Endothelial cell (in vitro differentiated cells): ENCODE measurements at regions not wholly inside any gene's neighbourhood (a gene's known extent, or its start where the extent isn't known, plus 50 kb on each side); places are given as distances from the start of the nearest gene placed in this dataset.

ENCODE experiments used
- DNase-seq: peaks from one replicate; pipeline ENCODE4 v3.0.0; 2021; ENCODE audit warnings: low spot score
- H3K27ac Mint-ChIP-seq: one replicate; pipeline ENCODE4 v1.8.0; 2021; ENCODE audit warnings: mixed read lengths, inconsistent platforms; ENCODE audit not compliant: unreplicated experiment
- H3K27me3 Mint-ChIP-seq: one replicate; pipeline ENCODE4 v1.8.0; 2021; ENCODE audit warnings: mild to moderate bottlenecking, moderate library complexity, mixed read lengths, inconsistent platforms; ENCODE audit not compliant: unreplicated experiment
- H3K36me3 Mint-ChIP-seq: one replicate; pipeline ENCODE4 v1.8.0; 2021; ENCODE audit warnings: mild to moderate bottlenecking, low read depth, mixed read lengths, inconsistent platforms; ENCODE audit not compliant: unreplicated experiment
- H3K4me1 Mint-ChIP-seq: one replicate; pipeline ENCODE4 v1.8.0; 2021; ENCODE audit warnings: mild to moderate bottlenecking, mixed read lengths, inconsistent platforms; ENCODE audit not compliant: unreplicated experiment
- H3K4me3 Mint-ChIP-seq: one replicate; pipeline ENCODE4 v1.8.0; 2021; ENCODE audit warnings: mild to moderate bottlenecking, mixed read lengths, inconsistent platforms; ENCODE audit not compliant: unreplicated experiment
- H3K9me3 Mint-ChIP-seq: one replicate; pipeline ENCODE4 v1.8.0; 2021; ENCODE audit warnings: mixed read lengths, inconsistent platforms; ENCODE audit not compliant: unreplicated experiment
- CTCF ChIP-seq: fragments of 200-600 bp; sonication (generic); IDR thresholded peaks from one replicate; pipeline ENCODE4 v1.5.0; 2021; ENCODE audit warnings: antibody characterized with exemption; ENCODE audit not compliant: unreplicated experiment

- Mint-ChIP-seq H3K36me3 (no peaks in the 10 kb centered on the region), H3K27ac (peak overlapping the region; percentile 98), H3K9me3 (no peaks in the 10 kb centered on the region), H3K27me3 (peaks cover 2% of the 10 kb centered on the region), H3K4me1 (peaks cover 14% of the 10 kb centered on the region), H3K4me3 (peak overlapping the region; percentile 35)
- no peak for DNase-seq
- TF ChIP-seq CTCF = no peak
Observed at GRCh38 chrX:131831185-131831520, 191.9 kb upstream of the STK26 start.

- H3K4me1 Mint-ChIP-seq = peaks cover 12% of the 10 kb centered on the region
- no peaks in the 10 kb centered on the region for H3K9me3 Mint-ChIP-seq
- no peaks in the 10 kb centered on the region for H3K36me3 Mint-ChIP-seq
- no peak overlapping the region for H3K4me3 Mint-ChIP-seq
- peaks cover 4% of the 10 kb centered on the region for H3K27me3 Mint-ChIP-seq
- H3K27ac Mint-ChIP-seq = no peak overlapping the region
- TF ChIP-seq CTCF = no peak
- no peak for DNase-seq
Observed at GRCh38 chrX:131836161-131836560, 186.9 kb upstream of the STK26 start.

GRCh38 chrX:131837325-131837724, 185.8 kb upstream of the STK26 start:
- DNase-seq = no peak
- Mint-ChIP-seq H3K4me3 (no peak overlapping the region), H3K27me3 (peaks cover 2% of the 10 kb centered on the region), H3K9me3 (no peaks in the 10 kb centered on the region), H3K36me3 (no peaks in the 10 kb centered on the region), H3K4me1 (peaks cover under 1% of the 10 kb centered on the region), H3K27ac (no peak overlapping the region)
- no peak for TF ChIP-seq CTCF

DNA sequence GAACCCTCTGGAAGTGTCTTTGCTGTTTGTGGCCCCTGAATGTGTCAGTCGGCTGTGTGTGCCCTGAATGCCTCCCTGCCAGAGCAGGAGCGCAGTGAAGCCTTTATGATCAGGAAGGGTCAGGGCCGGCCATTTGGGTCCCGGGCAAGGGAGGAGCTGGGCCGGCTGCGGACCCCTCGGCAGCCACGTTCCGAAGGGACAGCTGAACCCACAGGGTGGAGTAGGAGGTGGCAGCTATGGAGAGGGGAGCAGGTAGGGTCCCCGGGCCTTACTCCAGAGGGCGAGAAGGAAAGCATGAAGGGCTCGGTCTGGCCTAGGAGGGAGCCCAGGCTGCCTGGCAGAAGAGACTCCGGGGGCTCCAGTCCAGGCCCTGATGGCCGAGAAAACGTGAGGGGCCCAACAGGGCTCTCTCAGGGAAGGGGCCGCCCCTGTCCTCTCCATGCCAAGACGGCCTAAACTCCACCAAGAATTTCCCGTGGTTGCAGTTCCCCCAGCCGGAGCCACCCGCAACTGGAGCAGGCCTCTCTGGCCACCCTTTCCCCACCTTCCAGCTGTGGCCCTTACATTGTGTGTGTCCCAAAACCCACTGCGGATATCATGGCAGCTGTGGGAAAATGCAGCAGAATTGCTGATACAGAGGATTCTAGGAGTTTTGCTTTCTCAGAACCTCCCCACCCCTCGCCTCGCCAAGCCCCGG, 182.2 kb upstream of the STK26 start:
- Mint-ChIP-seq H3K9me3 (no peaks in the 10 kb centered on the region), H3K27me3 (peaks cover 2% of the 10 kb centered on the region), H3K4me1 (peaks cover 13% of the 10 kb centered on the region), H3K4me3 (no peak overlapping the region), H3K27ac (no peak overlapping the region), H3K36me3 (no peaks in the 10 kb centered on the region)
- no peak for DNase-seq
- TF ChIP-seq CTCF = no peak

GRCh38 chrX:131841496-131842437, 181.3 kb upstream of the STK26 start:
- DNase-seq = no peak
- peak; percentile 76 for TF ChIP-seq CTCF
- H3K27ac Mint-ChIP-seq = no peak overlapping the region
- no peaks in the 10 kb centered on the region for H3K9me3 Mint-ChIP-seq
- no peak overlapping the region for H3K4me3 Mint-ChIP-seq
- peaks cover 13% of the 10 kb centered on the region for H3K4me1 Mint-ChIP-seq
- H3K27me3 Mint-ChIP-seq = peaks cover 2% of the 10 kb centered on the region
- H3K36me3 Mint-ChIP-seq = no peaks in the 10 kb centered on the region
